GM23248 (cell line): ENCODE measurements at regions not wholly inside any gene's neighbourhood (a gene's known extent, or its start where the extent isn't known, plus 50 kb on each side); places are given as distances from the start of the nearest gene placed in this dataset.

Source experiments
- EZH2 ChIP-seq: fragments of 200-600 bp; sonication (generic); IDR thresholded peaks from 2 replicates; pipeline ENCODE4 v1.6.1; 2018; ENCODE audit warnings: antibody characterized with exemption, mild to moderate bottlenecking; ENCODE audit not compliant: insufficient read depth, poor library complexity, severe bottlenecking
- EZH2phosphoT487 ChIP-seq: fragments of 200-600 bp; sonication (generic); IDR thresholded peaks from 2 replicates; pipeline ENCODE4 v1.6.1; 2018; ENCODE audit warnings: antibody characterized with exemption, moderate library complexity, mild to moderate bottlenecking, low read depth; ENCODE audit not compliant: insufficient read depth

- TF ChIP-seq EZH2 (no peak), EZH2phosphoT487 (no peak)
Measured at GRCh38 chr4:112889199-112889598, 160.3 kb upstream of the ANK2 start.
